ENCODE measurements at regions not wholly inside any gene's neighbourhood (a gene's known extent, or its start where the extent isn't known, plus 50 kb on each side); places are given as distances from the start of the nearest gene placed in this dataset.

- no peak overlapping the region for H2AFZ ChIP-seq (ENCODE audit: low read length)
- no peaks in the 10 kb centered on the region for H3K27me3 ChIP-seq (ENCODE audit: insufficient read depth, low read length, poor library complexity, severe bottlenecking)
- TF ChIP-seq EZH2phosphoT487 (IDR thresholded peaks at IDR 0.05; ENCODE audit: borderline replicate concordance) = no peak
- TF ChIP-seq CTCF (conservative IDR thresholded peaks at IDR 0.05; ENCODE audit: low read length) = no peak
These were observed 51.1 kb upstream of the SLC24A3 start for GRCh38 chr20:19161336-19161735.

More at GRCh38 chr20:19161336-19161735, 51.1 kb upstream of the SLC24A3 start:
- Histone ChIP-seq H3F3A (ENCODE audit: low read depth) (no peaks in the 10 kb centered on the region), H3K9ac (ENCODE audit: low read depth, low read length, poor library complexity, severe bottlenecking) (no peak overlapping the region), H3K4me1 (ENCODE audit: insufficient read depth, low read length, poor library complexity, severe bottlenecking) (no peaks in the 10 kb centered on the region), H3K36me3 (ENCODE audit: insufficient read depth, low read length) (no peaks in the 10 kb centered on the region), H3K9me3 (ENCODE audit: insufficient read depth, low read depth, low read length) (no peaks in the 10 kb centered on the region), H3K9me2 (replicated peaks; ENCODE audit: low read depth, low read length) (no peaks in the 10 kb centered on the region), H3K4me3 (ENCODE audit: low read length, poor library complexity, severe bottlenecking) (no peak overlapping the region), H3K79me2 (ENCODE audit: insufficient read depth, low read length) (no peaks in the 10 kb centered on the region), H3K4me2 (ENCODE audit: low read depth, low read length, poor library complexity, severe bottlenecking) (no peak overlapping the region), H4K20me1 (ENCODE audit: insufficient read depth, low read length, poor library complexity, severe bottlenecking) (no peaks in the 10 kb centered on the region)

Measured in Loucy (cell line).